ENCODE measurements at regions not wholly inside any gene's neighbourhood (a gene's known extent, or its start where the extent isn't known, plus 50 kb on each side); places are given as distances from the start of the nearest gene placed in this dataset.

DNA sequence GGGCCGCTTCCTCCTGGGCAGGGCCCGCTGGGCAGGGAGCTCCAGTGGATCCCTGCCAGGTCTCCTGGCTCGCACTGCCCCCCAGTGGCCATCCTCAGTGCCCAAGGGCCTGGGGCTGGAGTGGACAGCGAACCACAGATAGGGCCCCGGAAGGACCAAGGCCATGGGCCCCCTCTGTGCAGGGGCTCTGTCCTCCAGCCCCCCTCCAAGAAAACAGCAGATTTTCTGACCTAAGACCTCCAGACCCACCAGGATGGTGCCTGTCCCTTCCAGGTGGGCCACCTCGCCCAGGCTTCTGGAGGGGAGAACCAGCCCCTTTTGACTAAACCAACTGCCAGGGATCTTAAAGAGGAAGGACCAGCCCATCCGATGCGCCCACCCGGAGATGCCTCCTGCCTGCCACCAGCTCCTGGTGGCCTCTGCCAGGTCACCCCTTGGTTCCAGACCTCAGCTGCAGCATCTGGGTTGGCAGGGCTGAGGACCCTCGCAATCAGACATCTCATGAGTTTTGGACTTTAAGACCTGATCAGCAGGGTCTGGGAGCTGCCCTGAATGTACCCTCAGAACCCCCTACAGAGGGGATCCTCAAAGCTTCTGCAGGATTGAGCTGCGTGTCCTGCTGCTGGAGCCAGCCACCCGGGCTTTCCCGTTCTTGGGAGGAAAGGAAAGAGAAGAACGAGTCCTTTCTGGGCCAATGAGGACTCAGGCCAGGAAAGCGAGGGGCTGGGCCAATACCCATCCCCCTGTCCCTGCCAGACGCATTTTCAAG, 325.8 kb upstream of the DIO3 start:
- in situ Hi-C loops (cut with MboI; ENCODE audit: low sequenced_read_pairs) = loop anchor here (25.0 kb wide), 1 partner anchor 398 kb away; the partner anchor contains the start of gene MEG3

DNA sequence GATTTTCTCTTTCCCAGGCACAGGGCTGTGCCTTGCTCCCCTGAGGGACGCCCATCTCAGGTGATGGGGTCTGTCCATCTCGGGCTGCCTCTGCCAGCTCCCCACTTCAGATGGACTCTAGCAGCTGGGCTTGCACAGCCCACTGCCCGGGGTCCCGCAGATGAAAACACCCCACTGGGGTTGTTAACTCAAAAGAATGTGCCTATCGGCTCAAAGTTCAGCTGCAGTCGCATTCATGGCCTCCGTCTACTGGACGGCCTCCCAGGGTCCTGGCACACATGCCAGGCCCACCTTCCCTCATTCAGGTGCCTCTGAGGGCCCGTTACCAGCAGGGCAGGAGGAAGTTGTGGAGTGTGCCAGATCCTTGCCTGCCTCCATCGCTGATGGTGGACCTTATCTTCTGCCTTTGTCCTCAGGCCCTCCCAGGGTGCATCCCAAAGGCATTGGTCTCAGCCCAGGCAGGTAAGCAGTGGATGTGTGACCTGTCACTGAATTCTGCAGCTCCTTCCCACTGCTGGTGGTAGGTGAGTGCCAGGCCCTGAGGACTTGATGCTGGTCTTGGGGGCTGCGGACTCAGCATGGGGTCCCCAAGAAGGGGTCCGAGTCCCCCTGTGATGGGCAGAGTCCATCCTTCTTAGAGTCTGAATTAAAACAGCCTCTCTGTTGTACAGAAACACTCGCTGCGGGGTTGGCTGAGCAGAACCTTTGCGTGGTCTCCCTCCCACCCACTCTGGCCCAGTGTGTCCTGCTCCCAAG, 324.6 kb upstream of the DIO3 start:
- in situ Hi-C loops (cut with MboI; ENCODE audit: low sequenced_read_pairs) = loop anchor here (25.0 kb wide), 1 partner anchor 399 kb away; the partner anchor contains the start of gene MEG3

DNA sequence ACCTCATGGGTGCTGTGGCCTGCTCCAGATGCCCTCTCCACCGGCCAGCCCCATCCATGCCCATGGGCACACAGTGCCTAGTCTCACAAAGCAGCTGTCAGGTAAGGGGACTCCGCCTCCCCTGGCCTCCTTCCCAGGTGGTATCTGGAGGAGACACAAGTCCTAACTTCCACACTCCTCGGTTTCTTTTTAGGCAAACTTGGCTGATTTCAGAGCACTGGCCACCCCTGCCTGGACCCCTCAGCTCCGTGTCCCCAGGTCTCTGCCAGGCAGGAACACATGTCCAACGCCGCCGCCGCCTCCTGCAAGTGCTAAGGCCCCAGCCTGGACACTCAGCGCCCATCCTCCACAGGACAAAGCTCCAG, 324.1 kb upstream of the DIO3 start:
- in situ Hi-C loops (cut with MboI; ENCODE audit: low sequenced_read_pairs) = loop anchor here (25.0 kb wide), 1 partner anchor 400 kb away; the partner anchor contains the start of gene MEG3

DNA sequence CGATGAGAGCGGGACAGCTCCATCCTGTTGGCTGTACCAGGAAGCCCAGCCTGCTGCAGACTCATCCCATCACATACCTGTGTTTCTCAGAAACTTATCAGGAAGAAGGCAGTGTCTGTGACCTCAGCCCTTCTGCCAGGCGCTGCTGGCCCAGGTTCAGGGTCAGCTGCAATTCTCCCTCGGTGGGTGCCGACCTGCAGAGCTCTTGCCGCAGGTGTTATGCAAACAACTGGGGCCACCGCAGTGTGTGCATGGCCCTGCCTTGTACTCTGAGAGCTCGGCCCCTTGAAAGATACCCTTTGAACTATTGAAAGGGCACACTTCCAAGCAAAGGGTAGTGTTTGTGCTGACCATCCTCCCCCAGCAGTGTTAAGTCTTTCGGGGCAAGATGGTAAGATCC, 322.2 kb upstream of the DIO3 start:
- in situ Hi-C loops (cut with MboI; ENCODE audit: low sequenced_read_pairs) = loop anchor here (25.0 kb wide), 1 partner anchor 402 kb away; the partner anchor contains the start of gene MEG3

DNA sequence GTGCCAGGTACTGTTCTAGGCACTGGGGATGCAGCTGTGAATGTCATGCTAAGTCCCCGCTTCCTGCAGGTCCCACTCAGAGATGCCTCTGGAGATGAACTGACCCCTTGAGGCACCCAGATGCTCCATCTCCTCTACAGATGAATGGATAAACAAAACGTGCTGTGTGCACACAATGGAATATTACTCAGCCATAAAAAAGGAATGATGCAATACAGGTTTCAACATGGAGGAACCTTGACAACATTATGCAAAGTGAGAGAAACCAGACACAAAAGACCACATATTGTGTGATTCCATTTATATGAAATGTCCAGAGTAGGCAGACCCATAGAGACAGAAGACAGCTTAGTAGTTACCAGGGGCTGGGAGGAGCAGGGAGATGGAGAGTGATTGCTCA, 320.1 kb upstream of the DIO3 start:
- in situ Hi-C loops (cut with MboI; ENCODE audit: low sequenced_read_pairs) = loop anchor here (25.0 kb wide), 1 partner anchor 404 kb away; the partner anchor contains the start of gene MEG3

DNA sequence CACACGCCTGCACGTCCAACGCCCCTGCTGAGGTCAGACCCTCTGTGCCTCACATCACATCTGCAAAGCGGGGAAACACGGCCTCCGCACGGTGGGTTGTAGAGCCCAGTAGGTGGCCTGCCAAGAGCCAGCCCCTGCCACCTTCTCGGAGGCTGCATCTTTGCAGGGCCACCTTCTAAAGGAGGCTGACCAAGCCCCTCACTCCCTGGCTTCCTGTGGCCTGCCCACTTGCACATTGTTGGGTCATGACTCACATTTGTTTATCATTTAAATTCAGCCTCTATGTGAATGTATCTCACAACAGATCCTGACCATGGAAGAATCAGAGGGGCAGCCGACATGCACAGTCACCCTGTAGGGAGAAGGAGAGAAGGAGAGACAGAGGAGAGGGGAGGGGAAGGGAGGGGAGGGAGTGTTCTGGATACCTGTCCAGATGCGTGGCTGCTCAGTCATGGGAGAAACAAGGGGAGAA, 319.5 kb upstream of the DIO3 start:
- in situ Hi-C loops (cut with MboI; ENCODE audit: low sequenced_read_pairs) = loop anchor here (25.0 kb wide), 1 partner anchor 405 kb away; the partner anchor contains the start of gene MEG3

DNA sequence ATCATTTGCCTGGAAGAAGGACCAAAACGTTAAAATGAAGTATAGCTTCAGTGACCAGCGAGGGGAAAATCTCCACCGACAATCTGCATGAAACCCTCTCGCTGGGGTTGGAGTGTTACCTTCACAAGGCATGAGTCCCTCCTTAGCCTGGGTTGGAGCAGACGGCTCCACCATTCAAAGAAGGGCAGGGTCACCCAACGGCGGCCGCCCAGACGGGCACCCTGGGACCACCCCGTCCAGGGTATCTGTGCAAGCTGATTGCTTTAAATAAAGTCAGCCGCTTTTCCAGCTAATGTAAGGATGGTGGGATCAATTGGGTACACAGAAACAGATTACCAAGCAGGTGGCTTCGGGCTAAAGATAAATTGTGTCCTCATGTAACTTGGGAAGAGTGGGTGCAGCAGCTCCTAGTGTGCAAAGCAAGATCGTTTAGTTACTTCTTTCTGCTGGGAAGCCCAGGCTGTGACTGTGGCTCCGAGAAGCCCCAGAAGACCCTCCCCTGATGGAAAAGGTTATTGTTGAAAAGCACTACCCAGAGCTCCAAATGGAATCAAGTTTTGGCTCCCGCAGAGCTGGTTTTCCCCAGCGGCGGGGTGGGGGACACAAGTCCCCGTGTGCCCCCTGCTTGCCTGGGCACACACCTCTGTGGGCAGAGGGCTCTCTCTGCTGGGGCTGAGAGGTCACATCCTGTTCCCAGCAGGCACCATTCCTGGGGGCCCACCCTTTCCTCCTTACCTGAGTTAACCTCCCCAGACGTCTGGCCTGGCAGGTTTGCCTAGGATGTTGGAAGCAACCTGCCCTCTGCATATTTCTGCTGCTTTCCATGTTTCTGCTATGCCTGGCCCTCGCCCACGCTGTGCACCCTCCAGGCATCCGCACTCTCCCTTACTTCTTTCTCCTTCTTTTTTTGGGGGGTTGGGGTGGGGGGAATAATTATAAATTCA, 318.6 kb upstream of the DIO3 start:
- in situ Hi-C loops (cut with MboI; ENCODE audit: low sequenced_read_pairs) = loop anchor here (25.0 kb wide), 1 partner anchor 405 kb away; the partner anchor contains the start of gene MEG3

DNA sequence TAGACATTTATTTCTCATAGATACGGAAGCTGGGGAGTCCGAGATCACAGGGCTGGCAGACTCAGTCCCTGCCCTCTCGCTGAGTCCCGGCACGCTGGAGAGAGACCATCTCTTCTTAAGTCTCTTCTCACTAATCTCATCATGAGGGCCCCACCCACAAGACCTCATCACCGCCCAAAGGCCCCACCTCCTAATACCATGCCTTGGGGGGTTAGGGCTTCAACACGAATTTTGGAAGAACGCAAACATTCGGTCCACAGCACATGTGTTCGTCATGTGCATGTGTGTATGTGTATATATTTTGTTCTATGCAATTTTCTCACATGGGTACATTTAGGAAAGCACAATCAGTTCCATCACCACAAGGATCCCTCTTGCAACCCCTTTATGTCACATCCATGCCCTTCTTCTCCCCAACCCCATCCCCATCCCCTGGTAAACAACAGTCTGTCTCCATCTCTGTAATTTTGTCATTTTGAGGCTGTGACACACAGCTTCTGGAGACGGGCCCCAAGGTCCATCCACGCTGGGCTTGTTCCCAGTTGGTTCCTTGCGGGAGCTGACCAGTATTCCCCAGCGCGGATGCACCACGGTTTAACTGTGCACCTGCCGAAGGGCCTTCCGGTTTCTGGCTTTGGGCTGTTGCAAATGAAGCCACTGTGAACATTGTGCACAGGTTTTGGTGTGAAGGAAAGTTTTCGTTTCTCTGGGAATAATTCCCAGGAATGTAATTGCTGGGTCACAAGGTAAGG, 317.5 kb upstream of the DIO3 start:
- in situ Hi-C loops (cut with MboI; ENCODE audit: low sequenced_read_pairs) = loop anchor here (25.0 kb wide), 1 partner anchor 406 kb away; the partner anchor contains the start of gene MEG3

DNA sequence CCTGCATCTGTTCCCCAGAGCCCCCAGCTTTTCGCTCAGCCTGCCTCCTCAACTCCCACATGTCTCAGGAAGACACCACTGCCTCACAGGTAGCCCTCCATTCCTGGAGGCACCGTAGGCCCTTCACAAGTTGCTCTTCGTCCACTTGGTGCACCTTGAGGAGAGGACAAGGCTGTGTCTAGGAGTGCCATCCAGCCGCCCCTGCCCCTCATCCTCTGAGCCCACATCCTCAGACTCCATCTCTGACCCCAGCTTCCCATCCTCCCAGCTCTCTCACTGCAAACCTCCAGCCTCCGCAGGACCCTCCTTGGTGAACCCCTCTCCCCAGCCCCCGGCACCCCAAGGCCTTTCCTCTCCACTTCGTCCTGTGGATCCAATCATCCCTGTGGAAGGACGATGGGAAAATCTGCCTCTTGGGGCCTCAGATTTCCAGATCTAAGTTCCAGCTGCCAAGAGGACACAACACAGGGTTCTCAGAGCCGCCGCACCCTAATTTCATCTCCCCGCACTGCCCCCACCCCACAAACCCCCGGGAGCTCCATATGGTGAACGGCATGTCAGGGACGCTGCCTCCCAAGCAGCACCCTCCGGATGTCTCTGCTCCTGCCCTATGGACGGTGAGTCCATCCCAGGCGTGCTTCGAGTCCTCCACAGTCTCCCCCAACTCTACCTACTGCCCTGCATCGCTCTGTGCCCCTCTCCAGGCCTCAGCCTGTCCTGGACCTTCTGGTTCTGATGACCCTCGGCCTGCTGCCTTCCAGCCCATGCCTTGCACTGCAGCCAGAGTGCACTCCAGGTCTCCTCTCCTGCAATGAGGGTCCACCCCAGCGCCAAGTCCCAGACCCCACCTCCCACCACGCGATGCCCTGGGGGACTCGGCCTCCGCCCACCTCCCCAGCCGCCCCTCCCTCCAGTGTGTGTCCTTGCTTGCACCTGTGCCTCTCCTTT, 314.1 kb upstream of the DIO3 start:
- in situ Hi-C loops (cut with MboI; ENCODE audit: low sequenced_read_pairs) = loop anchor here (25.0 kb wide), 1 partner anchor 410 kb away; the partner anchor contains the start of gene MEG3

DNA sequence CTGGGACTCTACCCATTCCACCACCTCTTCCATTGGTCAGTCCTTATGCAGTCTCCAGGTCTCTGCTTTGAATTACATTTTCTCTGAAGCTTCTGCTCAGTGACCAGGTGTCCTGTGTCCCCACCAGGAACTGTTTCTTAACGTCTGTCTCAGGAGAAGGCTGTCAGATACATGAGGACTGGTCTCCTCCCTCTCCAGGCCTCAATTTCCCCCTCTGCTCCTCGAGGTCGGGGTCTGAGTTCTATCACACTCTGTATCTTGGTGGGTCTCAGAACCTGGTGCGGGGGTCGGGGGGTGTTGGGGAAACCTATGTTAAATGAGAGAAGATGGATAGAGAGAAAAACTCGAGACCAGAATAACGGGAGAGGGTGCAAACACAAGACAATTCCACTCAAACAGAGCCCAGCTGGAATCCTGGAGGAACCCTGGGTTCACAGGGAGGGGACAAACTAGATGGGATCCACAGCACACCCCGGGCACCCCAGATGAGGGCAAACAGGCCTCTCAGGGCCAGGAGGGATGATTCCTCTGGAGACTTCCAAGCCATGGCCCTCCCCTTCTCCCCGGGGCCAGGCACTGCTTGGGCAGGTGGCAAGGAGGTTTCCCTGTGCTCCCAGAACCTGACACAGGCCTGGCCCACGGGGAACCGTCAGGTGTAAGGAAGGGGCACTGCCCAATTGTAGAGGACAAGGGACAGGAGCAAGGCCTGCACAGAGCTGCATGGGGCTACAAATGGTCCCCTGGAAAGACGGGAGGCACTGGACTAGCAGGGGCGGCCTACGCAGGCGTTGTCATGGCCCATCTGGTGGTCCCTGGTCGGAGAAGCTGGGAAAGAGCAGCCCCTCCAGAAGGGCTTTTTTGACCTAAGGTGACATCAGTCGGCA, 313.2 kb upstream of the DIO3 start:
- in situ Hi-C loops (cut with MboI; ENCODE audit: low sequenced_read_pairs) = loop anchor here (25.0 kb wide), 1 partner anchor 411 kb away; the partner anchor contains the start of gene MEG3

DNA sequence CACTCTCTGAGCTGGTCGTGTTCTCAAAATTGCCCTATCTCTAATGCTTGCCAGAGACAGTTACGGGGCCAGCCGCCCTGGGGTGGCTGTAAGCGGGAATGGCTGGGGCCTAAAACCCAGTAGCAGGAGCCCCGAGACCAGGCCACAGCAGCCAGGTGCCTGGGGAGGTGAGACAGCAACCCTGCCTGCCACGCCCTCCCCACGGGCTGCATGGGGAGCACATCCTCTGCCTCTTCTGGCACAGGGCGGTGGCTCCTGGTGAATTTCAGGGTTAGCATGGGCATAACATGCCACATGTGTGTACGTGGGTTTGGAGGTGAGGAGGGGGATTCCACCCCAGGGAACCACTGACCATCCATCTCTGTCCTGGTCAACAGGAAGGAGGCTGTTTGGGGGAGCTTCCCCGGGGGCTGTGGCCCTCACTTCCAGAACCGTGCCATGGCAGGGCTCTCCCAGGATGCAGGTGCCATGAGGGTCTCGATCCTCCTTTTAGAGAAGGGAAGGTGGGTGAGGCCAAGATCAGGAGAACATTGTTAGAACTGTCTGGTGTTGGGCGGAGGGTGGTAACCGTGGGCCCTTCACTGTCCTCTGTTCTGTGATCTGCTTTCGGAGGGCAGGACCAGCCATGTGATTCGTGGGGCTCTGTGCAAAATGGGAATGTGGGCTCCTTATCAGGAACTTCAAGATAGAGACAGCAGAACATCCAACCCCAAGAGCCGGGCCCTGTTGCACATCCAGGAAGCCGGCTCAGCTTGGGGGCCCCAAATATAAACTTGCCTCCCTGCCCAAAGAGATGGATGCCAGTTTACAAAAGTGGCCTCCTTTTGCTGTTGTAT, 312.2 kb upstream of the DIO3 start:
- in situ Hi-C loops (cut with MboI; ENCODE audit: low sequenced_read_pairs) = loop anchor here (25.0 kb wide), 1 partner anchor 412 kb away; the partner anchor contains the start of gene MEG3

DNA sequence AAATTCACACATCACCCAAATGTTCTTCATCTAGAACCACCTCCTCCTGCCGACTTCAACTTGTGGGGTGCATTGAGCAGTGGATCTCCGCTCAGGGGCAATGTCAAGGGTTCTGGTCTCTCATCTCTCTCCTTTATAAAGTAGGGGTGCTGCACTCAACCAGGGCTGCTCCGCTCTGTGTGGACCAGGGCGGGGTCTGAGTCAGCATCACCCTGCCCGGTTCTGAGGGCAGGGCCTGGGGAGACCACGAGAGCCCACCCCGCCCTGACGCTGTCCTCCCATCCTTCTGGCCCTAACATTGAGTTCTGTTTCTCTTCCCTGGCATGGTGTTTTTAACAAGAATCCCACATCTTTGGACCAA, 311.6 kb upstream of the DIO3 start:
- in situ Hi-C loops (cut with MboI; ENCODE audit: low sequenced_read_pairs) = loop anchor here (25.0 kb wide), 1 partner anchor 412 kb away; the partner anchor contains the start of gene MEG3

DNA sequence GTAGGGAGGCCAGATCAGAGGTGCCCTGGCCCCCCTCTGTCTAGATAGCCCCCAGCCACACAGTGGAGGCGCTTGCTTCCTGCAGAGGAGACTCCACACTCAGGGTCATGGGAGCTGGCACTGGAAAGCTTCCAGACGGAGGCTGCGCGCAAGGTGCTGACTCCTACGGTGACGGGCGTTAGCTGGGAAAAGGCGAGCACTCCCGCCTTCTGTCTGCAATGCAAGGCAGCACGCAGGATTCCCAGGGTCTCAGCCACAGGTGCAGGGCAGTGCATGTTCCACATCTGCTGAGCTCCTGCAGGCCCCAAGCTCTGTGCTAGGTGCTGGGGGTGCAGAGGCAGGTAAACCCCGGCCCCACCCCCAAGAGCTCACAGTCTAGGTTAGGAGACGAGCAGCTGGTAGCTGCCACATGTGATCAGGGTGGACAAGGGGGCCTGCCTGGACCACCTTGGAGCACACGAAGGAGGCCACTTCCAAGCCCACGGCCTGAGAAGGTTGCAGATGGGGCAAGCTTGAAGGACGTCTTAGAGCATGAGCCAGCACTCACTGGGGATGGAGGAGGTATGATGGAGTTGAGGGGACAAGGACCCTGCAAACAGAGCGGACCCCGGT, 310.9 kb upstream of the DIO3 start:
- in situ Hi-C loops (cut with MboI; ENCODE audit: low sequenced_read_pairs) = no loop called here

DNA sequence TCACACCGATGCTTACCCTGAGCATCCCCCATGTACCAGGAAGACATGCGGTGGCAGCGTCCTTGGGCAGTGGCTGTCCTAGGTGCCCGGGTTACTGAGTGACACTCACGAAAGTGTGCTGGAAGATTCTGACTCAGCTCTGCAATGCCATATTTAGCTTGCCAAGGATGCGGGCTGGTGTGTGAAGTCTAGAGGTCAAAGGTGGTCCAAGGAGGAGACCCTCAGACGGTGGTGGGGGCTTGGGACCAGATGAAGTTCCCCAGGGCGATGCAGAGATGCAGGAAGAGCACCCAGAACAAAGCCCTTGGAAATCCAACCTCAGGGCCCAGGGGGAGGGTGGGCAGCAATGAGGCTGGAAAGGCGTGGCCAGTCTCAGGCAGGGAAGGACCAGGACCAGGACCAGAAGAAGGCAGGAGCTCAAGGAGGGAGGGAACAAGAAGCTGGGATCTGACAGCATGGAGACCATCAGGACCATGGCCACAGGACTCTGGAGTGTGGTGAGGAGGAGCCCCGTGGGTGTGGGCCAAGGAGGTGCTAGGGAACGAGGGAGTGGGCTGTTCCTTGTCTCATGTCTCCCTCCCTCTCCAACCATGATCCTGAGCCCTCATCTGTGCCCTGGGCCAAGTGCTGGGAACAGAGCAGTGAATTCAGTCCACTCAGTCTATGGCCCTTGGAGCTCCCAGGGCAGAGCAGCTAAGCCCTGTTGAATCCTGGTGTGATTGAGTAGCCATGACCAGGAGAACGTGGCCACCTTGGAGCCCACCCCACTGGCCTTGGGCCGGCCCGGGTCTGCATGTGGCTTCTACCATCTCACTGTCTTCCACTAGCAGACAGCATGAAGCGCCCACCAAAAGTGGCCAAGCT, 310.1 kb upstream of the DIO3 start:
- in situ Hi-C loops (cut with MboI; ENCODE audit: low sequenced_read_pairs) = no loop called here

DNA sequence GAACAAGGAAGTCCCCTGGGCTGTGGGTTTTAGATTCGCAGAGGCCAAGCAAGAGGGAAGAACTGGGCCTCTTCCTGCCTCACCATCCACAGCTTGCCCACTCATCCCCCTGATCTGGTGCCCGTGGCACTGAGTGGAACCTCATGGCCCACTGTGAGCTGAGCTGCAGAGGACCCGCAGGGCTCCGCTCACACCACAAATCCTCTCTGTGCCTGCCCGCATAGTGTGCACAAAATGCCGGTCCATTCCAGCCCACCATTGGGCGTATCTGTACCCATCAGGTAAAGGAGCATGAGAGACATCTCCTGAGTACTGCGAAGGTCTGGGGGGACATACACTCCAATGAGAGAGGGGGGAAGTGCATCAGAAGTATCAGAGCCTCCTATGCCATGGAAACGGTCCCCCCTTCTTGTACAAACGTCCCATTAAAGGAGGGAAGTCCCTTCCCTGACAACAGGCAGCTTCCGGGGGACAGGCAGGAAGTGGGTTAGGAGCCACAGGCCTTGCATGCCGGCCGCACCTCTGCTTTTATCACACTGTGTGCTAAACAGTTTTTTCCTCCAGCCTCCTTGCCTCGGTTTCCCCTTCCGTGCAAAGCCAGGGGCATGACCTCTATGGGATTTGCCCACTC, 309.4 kb upstream of the DIO3 start:
- in situ Hi-C loops (cut with MboI; ENCODE audit: low sequenced_read_pairs) = no loop called here

Data from HL-60/S4 treated with phorbol 12-myristate 13-acetate at 8.2 ng/mL for 4 days and 3 days (cell line).